Adrenal gland (tissue), 9 donors: ENCODE measurements at regions not wholly inside any gene's neighbourhood (a gene's known extent, or its start where the extent isn't known, plus 50 kb on each side); places are given as distances from the start of the nearest gene placed in this dataset.
"Not testable (repeated sequence)": the region's sequence is repeated elsewhere in the genome, so short reads cannot be mapped to it uniquely, and the experiment has no call there.

ENCODE experiments used
- DNase-seq, 7 donors: peaks; one replicate each; pipeline ENCODE4 v3.0.0-alpha.2; 2019 to 2020
- H3K27ac ChIP-seq, 5 donors: fragments of 200-600 bp; sonication (generic) in 4 of 5; 1 replicate in 3 of 5; 2 replicates in 2 of 5; pipeline versions ENCODE4 v1.5.1 to v1.8.0; 2016 to 2020; ENCODE audit warnings: mild to moderate bottlenecking in 1 of 5
- H3K27me3 ChIP-seq: fragments of 200-600 bp; 2 replicates; pipeline ENCODE4 v1.8.0; 2021
- H3K36me3 ChIP-seq, 2 donors: fragments of 200-600 bp; replicated peaks in 1 of 2; 1 replicate in 1 of 2; 2 replicates in 1 of 2; pipeline versions ENCODE4 v1.5.1 to v1.8.0; 2018 to 2022
- H3K4me1 ChIP-seq, 2 donors: fragments of 200-600 bp; replicated peaks in 1 of 2; 1 replicate in 1 of 2; 2 replicates in 1 of 2; pipeline versions ENCODE4 v1.5.1 to v1.8.0; 2018 to 2021
- H3K4me3 ChIP-seq, 4 donors: fragments of 200-600 bp; sonication (generic) in 3 of 4; one replicate each; pipeline ENCODE4 v1.5.1; 2016 to 2018
- H3K9me3 ChIP-seq, 3 donors: fragments of 200-600 bp; sonication (generic) in 1 of 3; replicated peaks in 1 of 3; 1 replicate in 2 of 3; 2 replicates in 1 of 3; pipeline versions ENCODE4 v1.5.1 to v1.8.0; 2016 to 2021
- POLR2A ChIP-seq, 2 donors: fragments of 450-650 bp; IDR thresholded peaks; one replicate each; pipeline ENCODE4 v1.6.1; 2017; ENCODE audit warnings: antibody characterized with exemption in 2 of 2, mild to moderate bottlenecking in 2 of 2, moderate library complexity in 1 of 2
- WGBS, 4 donors: extraction: QIAGEN DNeasy Blood & Tissue Kit in 2 of 4; methylation state at CpG; one replicate each; pipeline versions ENCODE4 v1.1.5 to v1.1.7; 2013 to 2017; 5-methylcytosine and 5-hydroxymethylcytosine counted together
- intact Hi-C, 2 donors: fragments of 100-400 bp; cut with DNase I; formaldehyde crosslinking; loops; one replicate each; pipeline versions ENCODE4 v1.14.1 to v1.15.0; 2022 to 2023
- donor health status: healthy with polysubstance abuse.
- donor health status: Bipolar disorder and iron deficiency.
- donor health status: DM: yes; HTN: yes; CAD: no.
- donor health status: DM: no; HTN: no; CAD: no.
- donor health status: DM: no; HTN: no; CAD: no.

DNA sequence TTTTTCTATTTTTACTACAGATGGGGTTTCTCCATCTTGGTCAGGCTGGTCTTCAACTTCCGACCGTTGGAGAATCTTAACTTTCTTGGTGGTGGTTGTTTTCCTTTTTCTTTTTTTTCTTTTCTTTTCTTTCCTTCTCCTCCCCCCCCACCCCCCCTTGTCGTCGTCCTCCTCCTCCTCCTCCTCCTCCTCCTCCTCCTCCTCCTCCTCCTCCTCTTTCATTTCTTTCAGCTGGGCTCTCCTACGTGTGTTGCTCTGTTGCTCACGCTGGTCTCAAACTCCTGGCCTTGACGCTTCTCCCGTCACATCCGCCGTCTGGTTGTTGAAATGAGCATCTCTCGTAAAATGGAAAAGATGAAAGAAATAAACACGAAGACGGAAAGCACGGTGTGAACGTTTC, 2115.1 kb upstream of the TPTE start:
- intact Hi-C loops, H3K4me3 ChIP-seq: not testable (repeated sequence)
- WGBS, 4 donors: no CpG with 5 or more reads among the region's 15 CpGs

DNA sequence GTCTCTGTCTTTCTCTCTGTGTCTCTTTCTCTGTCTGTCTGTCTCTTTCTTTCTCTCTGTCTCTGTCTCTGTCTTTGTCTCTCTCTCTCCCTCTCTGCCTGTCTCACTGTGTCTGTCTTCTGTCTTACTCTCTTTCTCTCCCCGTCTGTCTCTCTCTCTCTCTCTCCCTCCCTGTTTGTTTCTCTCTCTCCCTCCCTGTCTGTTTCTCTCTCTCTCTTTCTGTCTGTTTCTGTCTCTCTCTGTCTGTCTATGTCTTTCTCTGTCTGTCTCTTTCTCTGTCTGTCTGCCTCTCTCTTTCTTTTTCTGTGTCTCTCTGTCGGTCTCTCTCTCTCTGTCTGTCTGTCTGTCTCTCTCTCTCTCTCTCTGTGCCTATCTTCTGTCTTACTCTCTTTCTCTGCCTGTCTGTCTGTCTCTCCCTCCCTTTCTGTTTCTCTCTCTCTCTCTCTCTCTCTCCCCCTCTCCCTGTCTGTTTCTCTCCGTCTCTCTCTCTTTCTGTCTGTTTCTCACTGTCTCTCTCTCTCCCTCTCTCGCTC, 2110.2 kb upstream of the TPTE start:
- H3K27ac ChIP-seq, H3K9me3 ChIP-seq, H3K36me3 ChIP-seq, intact Hi-C loops, H3K4me1 ChIP-seq, H3K4me3 ChIP-seq, H3K27me3 ChIP-seq, DNase-seq: not testable (repeated sequence)
- WGBS, 4 donors: no CpG with 5 or more reads among the region's 4 CpGs

More for the DNA sequence above, 2115.1 kb upstream of the TPTE start:
- H3K9me3 ChIP-seq, H3K4me1 ChIP-seq, DNase-seq, H3K27ac ChIP-seq, H3K36me3 ChIP-seq, H3K27me3 ChIP-seq: not testable (repeated sequence)

GRCh38 chr21:8419925-8420560, 2101.3 kb upstream of the TPTE start:
- H3K27me3 ChIP-seq, H3K9me3 ChIP-seq, H3K4me1 ChIP-seq, H3K4me3 ChIP-seq, H3K27ac ChIP-seq, H3K36me3 ChIP-seq, intact Hi-C loops: not testable (repeated sequence)
- TF ChIP-seq POLR2A (IDR thresholded peaks at IDR 0.05): peak; percentile 13 to 16
- WGBS, 4 donors: 50% methylated on average over 1 of the region's 2 CpGs; no CpG with 5 or more reads in 3 of the 4 donors
- DNase-seq: peak in 2 of 7 donors; percentile 8 to 10

DNA sequence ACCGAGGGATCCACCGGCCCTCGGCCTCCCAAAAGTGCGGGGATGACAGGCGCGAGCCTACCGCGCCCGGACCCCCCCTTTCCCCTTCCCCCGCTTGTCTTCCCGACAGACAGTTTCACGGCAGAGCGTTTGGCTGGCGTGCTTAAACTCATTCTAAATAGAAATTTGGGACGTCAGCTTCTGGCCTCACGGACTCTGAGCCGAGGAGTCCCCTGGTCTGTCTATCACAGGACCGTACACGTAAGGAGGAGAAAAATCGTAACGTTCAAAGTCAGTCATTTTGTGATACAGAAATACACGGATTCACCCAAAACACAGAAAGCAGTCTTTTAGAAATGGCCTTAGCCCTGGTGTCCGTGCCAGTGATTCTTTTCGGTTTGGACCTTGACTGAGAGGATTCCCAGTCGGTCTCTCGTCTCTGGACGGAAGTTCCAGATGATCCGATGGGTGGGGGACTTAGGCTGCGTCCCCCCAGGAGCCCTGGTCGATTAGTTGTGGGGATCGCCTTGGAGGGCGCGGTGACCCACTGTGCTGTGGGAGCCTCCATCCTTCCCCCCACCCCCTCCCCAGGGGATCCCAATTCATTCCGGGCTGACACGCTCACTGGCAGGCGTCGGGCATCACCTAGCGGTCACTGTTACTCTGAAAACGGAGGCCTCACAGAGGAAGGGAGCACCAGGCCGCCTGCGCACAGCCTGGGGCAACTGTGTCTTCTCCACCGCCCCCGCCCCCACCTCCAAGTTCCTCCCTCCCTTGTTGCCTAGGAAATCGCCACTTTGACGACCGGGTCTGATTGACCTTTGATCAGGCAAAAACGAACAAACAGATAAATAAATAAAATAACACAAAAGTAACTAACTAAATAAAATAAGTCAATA, 2093.4 kb upstream of the TPTE start:
- DNase-seq, H3K27me3 ChIP-seq, H3K27ac ChIP-seq, H3K4me1 ChIP-seq, intact Hi-C loops, H3K36me3 ChIP-seq, H3K9me3 ChIP-seq, H3K4me3 ChIP-seq: not testable (repeated sequence)
- no CpG with 5 or more reads among the region's 47 CpGs for WGBS, 4 donors

DNA sequence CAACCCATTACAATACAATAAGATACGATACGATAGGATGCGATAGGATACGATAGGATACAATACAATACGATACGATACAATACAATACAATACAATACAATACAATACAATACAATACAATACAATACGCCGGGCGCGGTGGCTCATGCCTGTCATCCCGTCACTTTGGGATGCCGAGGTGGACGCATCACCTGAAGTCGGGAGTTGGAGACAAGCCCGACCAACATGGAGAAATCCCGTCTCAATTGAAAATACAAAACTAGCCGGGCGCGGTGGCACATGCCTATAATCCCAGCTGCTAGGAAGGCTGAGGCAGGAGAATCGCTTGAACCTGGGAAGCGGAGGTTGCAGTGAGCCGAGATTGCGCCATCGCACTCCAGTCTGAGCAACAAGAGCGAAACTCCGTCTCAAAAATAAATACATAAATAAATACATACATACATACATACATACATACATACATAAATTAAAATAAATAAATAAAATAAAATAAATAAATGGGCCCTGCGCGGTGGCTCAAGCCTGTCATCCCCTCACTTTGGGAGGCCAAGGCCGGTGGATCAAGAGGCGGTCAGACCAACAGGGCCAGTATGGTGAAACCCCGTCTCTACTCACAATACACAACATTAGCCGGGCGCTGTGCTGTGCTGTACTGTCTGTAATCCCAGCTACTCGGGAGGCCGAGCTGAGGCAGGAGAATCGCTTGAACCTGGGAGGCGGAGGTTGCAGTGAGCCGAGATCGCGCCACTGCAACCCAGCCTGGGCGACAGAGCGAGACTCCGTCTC, 2092.5 kb upstream of the TPTE start:
- H3K4me3 ChIP-seq, intact Hi-C loops, H3K4me1 ChIP-seq, H3K9me3 ChIP-seq, H3K27me3 ChIP-seq, DNase-seq, H3K36me3 ChIP-seq, H3K27ac ChIP-seq: not testable (repeated sequence)
- WGBS, 4 donors: no CpG with 5 or more reads among the region's 43 CpGs

GRCh38 chr21:8434710-8435109, 2086.7 kb upstream of the TPTE start:
- H3K4me1 ChIP-seq, DNase-seq, H3K27me3 ChIP-seq, H3K27ac ChIP-seq, intact Hi-C loops, H3K9me3 ChIP-seq, H3K4me3 ChIP-seq, H3K36me3 ChIP-seq: not testable (repeated sequence)
- WGBS, 4 donors: no CpG with 5 or more reads among the region's 64 CpGs

- H3K36me3 ChIP-seq, intact Hi-C loops, H3K27ac ChIP-seq, H3K4me1 ChIP-seq, H3K27me3 ChIP-seq, H3K9me3 ChIP-seq, H3K4me3 ChIP-seq, DNase-seq: not testable (repeated sequence)
- WGBS, 4 donors: no CpG with 5 or more reads among the region's 54 CpGs
These were observed 2078.3 kb upstream of the TPTE start for GRCh38 chr21:8443093-8443492.

DNA sequence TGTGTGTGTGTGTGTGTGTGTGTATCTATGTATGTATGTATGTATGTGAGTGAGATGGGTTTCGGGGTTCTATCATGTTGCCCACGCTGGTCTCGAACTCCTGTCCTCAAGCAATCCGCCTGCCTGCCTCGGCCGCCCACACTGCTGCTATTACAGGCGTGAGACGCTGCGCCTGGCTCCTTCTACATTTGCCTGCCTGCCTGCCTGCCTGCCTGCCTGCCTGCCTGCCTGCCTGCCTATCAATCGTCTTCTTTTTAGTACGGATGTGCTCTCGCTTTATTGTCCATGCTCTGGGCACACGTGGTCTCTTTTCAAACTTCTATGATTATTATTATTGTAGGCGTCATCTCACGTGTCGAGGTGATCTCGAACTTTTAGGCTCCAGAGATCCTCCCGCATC, 2071.6 kb upstream of the TPTE start:
- H3K27me3 ChIP-seq, H3K4me1 ChIP-seq, H3K9me3 ChIP-seq, intact Hi-C loops, H3K27ac ChIP-seq, DNase-seq, H3K36me3 ChIP-seq, H3K4me3 ChIP-seq: not testable (repeated sequence)
- no CpG with 5 or more reads among the region's 18 CpGs for WGBS, 4 donors

- WGBS, 4 donors: no CpG with 5 or more reads among the region's 6 CpGs
These were observed 2065.9 kb upstream of the TPTE start for GRCh38 chr21:8455279-8456128.

More at GRCh38 chr21:8455279-8456128, 2065.9 kb upstream of the TPTE start:
- H3K36me3 ChIP-seq, H3K27ac ChIP-seq, H3K27me3 ChIP-seq, intact Hi-C loops, H3K9me3 ChIP-seq, H3K4me1 ChIP-seq, H3K4me3 ChIP-seq, DNase-seq: not testable (repeated sequence)
